ENCODE measurements at regions not wholly inside any gene's neighbourhood (a gene's known extent, or its start where the extent isn't known, plus 50 kb on each side); places are given as distances from the start of the nearest gene placed in this dataset.

DNA sequence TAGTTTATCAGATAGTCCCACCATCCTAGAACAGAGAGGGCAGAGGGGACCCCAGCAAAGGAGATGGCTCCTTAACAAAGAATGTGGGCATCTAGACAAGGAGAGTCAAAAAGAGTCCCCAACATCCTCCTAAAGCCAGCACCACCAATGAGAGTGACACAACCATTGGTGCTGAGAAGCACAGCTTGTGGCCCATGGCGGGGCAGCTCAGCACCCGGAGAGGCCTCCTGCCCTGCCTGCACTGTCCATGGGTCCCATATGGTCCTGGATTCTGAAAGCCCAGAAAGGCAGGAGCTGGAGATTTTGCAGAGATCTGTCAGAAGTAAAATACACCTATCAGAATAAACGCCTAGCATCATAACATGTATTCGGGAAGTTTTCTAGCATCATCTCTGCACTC, 311.8 kb upstream of the ZNF32 start:
- TF ChIP-seq, protein P1, sequence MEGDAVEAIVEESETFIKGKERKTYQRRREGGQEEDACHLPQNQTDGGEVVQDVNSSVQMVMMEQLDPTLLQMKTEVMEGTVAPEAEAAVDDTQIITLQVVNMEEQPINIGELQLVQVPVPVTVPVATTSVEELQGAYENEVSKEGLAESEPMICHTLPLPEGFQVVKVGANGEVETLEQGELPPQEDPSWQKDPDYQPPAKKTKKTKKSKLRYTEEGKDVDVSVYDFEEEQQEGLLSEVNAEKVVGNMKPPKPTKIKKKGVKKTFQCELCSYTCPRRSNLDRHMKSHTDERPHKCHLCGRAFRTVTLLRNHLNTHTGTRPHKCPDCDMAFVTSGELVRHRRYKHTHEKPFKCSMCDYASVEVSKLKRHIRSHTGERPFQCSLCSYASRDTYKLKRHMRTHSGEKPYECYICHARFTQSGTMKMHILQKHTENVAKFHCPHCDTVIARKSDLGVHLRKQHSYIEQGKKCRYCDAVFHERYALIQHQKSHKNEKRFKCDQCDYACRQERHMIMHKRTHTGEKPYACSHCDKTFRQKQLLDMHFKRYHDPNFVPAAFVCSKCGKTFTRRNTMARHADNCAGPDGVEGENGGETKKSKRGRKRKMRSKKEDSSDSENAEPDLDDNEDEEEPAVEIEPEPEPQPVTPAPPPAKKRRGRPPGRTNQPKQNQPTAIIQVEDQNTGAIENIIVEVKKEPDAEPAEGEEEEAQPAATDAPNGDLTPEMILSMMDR (IDR thresholded peaks at IDR 0.05): no peak
- no peak for TF ChIP-seq POLR2AphosphoS5 (IDR thresholded peaks at IDR 0.05; ENCODE audit: low read depth, low read length)
